Neural cell (in vitro differentiated cells): ENCODE measurements at regions not wholly inside any gene's neighbourhood (a gene's known extent, or its start where the extent isn't known, plus 50 kb on each side); places are given as distances from the start of the nearest gene placed in this dataset.

ENCODE experiments used
- EP300 ChIP-seq: fragments of 450-650 bp; conservative IDR thresholded peaks from 2 replicates; pipeline ENCODE4 v1.6.1; 2014; ENCODE audit warnings: antibody characterized with exemption, mild to moderate bottlenecking, moderate library complexity; ENCODE audit not compliant: poor library complexity, severe bottlenecking
- EZH2 ChIP-seq: fragments of 200-600, 300-800 bp; shearing (Covaris generic), sonication (generic); IDR thresholded peaks from 2 replicates; pipeline ENCODE4 v1.6.1; 2014; ENCODE audit warnings: antibody characterized with exemption, low read length, borderline replicate concordance, mild to moderate bottlenecking; ENCODE audit not compliant: insufficient read depth, poor library complexity, severe bottlenecking
- POLR2AphosphoS5 ChIP-seq: IDR thresholded peaks from 2 replicates; pipeline ENCODE4 v1.6.1; 2012
- RAD21 ChIP-seq: fragments of 450-650 bp; conservative IDR thresholded peaks from 2 replicates; pipeline ENCODE4 v1.6.1; 2014; ENCODE audit warnings: antibody characterized with exemption, mild to moderate bottlenecking, moderate library complexity
- TAF1 ChIP-seq: IDR thresholded peaks from 2 replicates; pipeline ENCODE4 v1.6.1; 2012; ENCODE audit warnings: low read depth
- TF ChIP-seq, protein P1 (sequence below): fragments of 450-650 bp; IDR thresholded peaks from 2 replicates; pipeline ENCODE4 v1.5.1; 2014; ENCODE audit warnings: antibody characterized with exemption, mild to moderate bottlenecking, moderate library complexity; ENCODE audit not compliant: poor library complexity, severe bottlenecking
- TF ChIP-seq, protein P2 (sequence below): IDR thresholded peaks from 2 replicates; pipeline ENCODE4 v1.6.1; 2012; ENCODE audit warnings: borderline replicate concordance

DNA sequence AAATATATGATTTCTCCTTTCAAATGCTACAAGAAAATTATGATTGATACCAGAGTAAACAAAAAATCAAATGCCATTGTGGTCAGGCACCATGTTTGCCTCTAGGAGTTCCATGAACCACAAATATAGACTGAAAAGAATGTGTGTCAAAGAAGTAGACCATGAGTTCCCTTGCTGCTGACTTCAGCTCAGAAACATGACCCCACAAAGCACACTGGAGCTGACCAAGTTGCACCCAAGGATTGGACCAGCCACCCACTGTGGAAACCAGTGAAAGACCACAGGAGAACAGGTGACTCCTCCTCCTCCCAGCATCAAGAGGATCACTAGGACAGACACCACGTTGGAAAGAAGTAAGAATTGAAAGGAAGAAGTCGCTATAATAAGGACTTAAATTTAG lies 90.8 kb upstream of the TENT5A start:
- TF ChIP-seq, protein P1, sequence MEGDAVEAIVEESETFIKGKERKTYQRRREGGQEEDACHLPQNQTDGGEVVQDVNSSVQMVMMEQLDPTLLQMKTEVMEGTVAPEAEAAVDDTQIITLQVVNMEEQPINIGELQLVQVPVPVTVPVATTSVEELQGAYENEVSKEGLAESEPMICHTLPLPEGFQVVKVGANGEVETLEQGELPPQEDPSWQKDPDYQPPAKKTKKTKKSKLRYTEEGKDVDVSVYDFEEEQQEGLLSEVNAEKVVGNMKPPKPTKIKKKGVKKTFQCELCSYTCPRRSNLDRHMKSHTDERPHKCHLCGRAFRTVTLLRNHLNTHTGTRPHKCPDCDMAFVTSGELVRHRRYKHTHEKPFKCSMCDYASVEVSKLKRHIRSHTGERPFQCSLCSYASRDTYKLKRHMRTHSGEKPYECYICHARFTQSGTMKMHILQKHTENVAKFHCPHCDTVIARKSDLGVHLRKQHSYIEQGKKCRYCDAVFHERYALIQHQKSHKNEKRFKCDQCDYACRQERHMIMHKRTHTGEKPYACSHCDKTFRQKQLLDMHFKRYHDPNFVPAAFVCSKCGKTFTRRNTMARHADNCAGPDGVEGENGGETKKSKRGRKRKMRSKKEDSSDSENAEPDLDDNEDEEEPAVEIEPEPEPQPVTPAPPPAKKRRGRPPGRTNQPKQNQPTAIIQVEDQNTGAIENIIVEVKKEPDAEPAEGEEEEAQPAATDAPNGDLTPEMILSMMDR = no peak
- TF ChIP-seq POLR2AphosphoS5 = no peak
- no peak for TF ChIP-seq TAF1
- no peak for TF ChIP-seq EZH2
- no peak for TF ChIP-seq RAD21
- no peak for TF ChIP-seq EP300
- TF ChIP-seq, protein P2, sequence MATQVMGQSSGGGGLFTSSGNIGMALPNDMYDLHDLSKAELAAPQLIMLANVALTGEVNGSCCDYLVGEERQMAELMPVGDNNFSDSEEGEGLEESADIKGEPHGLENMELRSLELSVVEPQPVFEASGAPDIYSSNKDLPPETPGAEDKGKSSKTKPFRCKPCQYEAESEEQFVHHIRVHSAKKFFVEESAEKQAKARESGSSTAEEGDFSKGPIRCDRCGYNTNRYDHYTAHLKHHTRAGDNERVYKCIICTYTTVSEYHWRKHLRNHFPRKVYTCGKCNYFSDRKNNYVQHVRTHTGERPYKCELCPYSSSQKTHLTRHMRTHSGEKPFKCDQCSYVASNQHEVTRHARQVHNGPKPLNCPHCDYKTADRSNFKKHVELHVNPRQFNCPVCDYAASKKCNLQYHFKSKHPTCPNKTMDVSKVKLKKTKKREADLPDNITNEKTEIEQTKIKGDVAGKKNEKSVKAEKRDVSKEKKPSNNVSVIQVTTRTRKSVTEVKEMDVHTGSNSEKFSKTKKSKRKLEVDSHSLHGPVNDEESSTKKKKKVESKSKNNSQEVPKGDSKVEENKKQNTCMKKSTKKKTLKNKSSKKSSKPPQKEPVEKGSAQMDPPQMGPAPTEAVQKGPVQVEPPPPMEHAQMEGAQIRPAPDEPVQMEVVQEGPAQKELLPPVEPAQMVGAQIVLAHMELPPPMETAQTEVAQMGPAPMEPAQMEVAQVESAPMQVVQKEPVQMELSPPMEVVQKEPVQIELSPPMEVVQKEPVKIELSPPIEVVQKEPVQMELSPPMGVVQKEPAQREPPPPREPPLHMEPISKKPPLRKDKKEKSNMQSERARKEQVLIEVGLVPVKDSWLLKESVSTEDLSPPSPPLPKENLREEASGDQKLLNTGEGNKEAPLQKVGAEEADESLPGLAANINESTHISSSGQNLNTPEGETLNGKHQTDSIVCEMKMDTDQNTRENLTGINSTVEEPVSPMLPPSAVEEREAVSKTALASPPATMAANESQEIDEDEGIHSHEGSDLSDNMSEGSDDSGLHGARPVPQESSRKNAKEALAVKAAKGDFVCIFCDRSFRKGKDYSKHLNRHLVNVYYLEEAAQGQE = no peak
